Activated T-helper 9 cell treated with anti-CD3 and anti-CD28 coated beads, Interleukin-2, amount 50 U/mL, for 16 hours (primary cell): ENCODE measurements at regions not wholly inside any gene's neighbourhood (a gene's known extent, or its start where the extent isn't known, plus 50 kb on each side); places are given as distances from the start of the nearest gene placed in this dataset.

Experiments
- DNase-seq: peaks from one replicate; pipeline ENCODE4 v3.0.0-alpha.2; 2020; ENCODE audit warnings: low read depth

- DNase-seq: no peak
Observed at GRCh38 chr11:15621565-15621964, 506.8 kb downstream of the INSC start.

- no peak for DNase-seq
Observed at GRCh38 chr11:15622231-15622890, 507.6 kb downstream of the INSC start.

- no peak for DNase-seq
Observed at GRCh38 chr11:15624701-15625100, 510.0 kb downstream of the INSC start.

GRCh38 chr11:15625691-15626090 lies 511.0 kb downstream of the INSC start:
- DNase-seq: no peak

GRCh38 chr11:15627560-15627959 lies 512.8 kb downstream of the INSC start:
- no peak for DNase-seq

DNA sequence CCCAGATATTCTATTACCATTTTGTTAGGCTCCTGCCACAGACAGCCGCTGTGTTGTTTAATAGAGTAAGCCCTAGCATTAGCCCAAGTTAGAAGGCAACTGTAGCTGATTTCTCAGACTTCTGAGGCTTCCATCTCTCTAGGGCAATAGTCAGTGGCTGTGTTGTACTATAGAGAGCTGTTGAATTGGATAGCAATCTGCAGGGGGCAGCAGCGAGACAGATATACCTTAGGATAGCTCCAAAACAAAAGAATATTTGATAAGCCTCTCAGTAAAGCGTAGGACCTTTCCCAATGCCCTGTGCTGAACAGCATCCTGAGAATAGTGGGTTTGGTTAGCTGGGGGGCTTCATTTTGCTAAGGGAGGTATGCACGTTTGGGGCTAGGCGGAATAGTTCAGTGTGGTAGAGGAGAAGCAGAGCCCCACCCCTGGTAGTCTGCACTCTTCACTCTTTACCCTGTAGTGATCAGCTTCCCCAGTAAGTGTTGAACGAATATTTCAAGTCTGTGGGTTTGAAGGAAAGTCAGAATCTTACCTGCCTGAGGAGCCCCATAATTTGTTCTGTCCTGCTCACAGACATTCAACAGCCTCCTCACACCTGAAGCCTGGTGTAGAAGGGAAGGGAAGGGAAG lies 515.1 kb downstream of the INSC start:
- no peak for DNase-seq

GRCh38 chr11:15630896-15631295 lies 516.2 kb downstream of the INSC start:
- no peak for DNase-seq

DNA sequence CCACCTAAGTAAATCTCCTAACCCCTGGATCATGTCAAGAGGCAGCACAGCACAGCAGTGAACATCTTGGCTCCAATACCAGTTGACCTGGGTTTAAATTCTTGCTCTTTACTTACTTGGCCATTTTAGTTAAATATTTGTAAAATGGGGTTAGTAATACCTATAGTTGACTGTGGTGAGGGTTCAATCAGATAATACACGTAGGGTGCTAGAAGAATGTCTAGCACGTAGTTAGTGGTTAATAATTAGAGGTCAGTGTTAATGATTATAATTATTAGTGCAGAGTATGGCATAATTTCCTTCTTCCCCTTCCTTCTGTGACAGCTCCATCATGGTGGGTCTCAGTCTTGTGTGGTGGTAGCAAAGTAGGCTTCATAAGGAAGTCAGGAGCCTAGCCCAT lies 520.8 kb downstream of the INSC start:
- no peak for DNase-seq

- no peak for DNase-seq
Observed at GRCh38 chr11:15636521-15637089, 521.9 kb downstream of the INSC start.

DNA sequence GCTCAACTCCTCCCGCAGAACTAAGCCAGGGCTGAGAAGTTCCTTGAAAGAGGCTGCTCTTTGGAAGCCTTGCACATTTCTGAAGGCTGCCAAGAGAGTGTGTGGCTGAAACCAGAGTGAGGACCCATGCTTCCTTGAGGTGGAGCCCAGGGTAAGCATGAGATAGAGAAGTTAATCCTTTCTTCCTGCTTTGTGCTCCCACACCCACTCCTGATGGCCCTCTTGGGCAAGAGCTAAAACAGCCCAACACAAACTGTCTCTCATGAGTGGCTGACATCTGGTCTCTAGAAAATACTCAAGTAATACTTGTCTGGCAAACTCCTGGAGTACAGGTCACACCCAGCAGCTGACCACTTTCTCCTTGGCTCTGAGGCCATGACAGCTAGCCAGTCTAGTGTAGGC lies 523.7 kb downstream of the INSC start:
- DNase-seq: no peak

- no peak for DNase-seq
Observed at GRCh38 chr11:15640318-15640717, 525.6 kb downstream of the INSC start.

DNA sequence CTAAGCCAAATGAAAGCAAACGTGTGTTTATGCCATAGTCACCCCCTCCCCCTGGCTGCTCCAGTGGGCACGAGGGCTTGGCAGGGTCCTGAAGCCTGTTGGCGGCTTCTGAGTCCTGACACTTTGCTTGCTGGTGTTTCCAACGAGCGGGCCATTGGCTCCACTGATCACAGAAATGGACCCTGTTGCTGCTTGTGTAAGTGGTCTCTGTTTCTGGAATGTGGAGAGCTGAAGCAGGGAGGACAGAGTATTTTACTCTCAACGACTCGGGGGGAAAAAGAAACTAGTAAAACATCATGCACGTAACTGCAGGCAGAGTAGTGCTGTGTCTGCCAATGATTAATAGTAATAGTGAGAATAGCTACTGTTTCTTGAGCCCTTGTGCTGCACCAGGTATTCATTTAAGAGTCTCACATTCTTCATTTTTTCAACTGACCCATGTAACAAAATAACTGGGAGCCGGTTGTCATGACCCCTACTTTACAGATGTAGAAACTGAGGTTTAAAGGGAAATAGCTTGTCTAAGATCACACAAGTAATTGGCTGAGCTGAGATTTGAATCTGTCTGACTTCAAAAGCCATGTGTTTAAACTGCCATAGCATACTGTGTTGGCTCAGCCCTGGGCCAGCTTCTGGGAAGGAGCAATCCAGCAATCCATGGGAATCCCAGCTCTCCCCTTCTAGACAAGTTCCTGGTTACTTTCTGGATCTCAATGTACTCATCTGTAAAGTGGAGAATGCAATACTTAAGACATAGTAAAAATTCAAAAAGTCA lies 526.7 kb downstream of the INSC start:
- DNase-seq: no peak

- no peak for DNase-seq
Observed at GRCh38 chr11:15645201-15645600, 530.5 kb downstream of the INSC start.

- DNase-seq: no peak
Observed at GRCh38 chr11:15649371-15650104, 534.8 kb downstream of the INSC start.

DNA sequence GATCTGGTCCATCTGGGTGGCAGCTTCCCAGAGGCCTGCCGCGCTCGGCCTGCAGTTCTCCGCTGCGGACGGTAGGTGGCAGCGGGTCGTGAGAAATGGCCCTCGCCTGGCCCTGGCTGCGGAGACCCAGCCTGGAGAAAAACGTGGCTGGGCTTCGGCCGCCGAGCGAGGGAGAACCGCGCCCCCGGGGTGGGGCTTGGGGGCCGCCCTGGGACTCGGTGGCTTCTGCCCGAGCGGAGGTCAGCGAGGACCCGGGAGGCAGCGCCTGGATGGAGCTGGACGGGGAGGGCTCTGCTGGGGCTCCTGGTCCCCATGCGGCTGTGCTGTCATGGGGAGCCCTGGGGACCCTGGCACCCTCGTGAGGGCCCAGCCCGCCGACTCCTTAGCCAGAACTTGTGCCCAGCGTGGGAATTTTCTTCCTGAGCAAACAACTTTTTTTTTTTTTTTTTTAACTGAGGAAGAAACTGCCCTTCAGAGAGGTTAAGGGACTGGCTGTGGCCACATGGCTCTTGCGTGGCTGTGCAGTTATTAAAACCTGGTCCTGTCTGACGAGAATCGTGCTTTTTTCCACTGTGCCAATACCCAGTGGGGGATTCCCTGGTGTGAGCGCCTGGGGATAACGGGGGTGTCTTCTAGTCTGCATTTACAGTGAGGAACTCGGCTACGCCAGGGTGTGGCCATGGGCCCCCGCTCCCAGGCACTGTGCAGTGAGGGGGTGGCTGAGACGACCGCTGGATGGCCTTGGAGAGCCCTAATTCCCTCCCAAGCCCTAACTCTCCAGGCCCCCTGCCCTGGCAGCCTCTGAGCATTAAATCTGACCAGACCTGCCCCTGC lies 535.6 kb downstream of the INSC start:
- peak; percentile 43 for DNase-seq

DNA sequence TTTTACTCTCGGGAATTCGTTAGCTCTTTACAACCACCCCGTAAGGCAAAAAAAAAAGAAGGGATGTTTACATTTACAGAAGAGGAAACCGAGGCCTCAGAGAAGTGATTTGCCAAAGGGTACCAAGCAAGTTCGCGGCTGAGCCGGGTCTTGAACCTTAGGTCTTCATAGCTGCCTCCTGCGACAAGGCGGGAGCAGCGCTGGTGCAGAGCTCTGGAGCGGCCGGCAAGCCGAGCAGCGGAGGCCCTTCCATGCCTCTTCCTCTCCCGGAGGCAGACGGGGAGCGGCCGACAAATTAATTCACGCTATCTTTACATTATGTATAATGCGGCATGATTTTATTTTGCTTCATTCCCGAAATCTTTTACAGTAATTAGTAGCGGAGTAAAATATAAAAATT lies 536.3 kb downstream of the INSC start:
- DNase-seq: no peak

DNA sequence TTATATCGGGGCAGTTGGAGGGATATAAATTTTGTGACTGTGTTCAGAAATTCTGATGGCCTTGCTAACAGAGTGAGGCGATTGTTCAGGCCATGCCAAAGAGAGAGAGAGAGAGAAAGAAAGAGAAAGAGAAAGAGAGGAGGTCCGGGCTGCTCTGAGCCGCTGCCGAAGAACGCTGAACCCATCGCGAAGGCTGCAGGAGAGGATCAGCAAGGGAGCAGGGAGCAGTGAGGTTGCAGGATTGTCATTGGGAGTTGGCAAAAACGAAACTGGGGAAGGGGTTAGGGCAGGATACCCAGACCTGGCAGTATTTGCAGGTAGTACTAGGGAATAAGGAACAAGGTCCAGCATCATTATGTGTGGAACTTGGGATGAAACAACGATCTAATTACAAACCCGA lies 537.1 kb downstream of the INSC start:
- no peak for DNase-seq

DNA sequence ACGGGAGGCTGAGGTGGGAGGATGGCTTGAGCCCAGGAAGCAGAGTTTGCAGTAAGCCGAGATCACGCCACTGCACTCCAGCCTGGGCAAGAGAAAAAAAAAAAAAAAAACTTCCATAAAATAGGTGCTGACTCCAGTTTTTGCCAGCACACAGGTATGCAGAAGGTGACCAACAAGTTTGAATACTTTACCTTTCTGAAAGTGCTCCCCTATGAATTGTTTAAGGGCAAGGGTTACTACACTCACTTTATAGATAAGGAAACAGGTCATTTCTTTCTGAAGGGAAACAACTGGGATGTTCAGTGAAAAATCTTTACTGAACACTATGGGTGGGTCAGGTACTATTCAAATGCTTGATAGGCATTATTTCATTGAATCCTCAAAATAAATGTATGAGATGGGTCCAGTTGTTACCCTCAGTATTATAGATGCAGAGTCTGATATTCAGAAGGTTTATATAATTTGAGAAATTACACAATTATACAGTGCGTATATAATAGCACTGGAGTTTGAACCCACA lies 538.5 kb downstream of the INSC start:
- no peak for DNase-seq

- no peak for DNase-seq
Observed at GRCh38 chr11:15654451-15654850, 539.7 kb downstream of the INSC start.

- no peak for DNase-seq
Observed at GRCh38 chr11:15655552-15655951, 540.8 kb downstream of the INSC start.

DNA sequence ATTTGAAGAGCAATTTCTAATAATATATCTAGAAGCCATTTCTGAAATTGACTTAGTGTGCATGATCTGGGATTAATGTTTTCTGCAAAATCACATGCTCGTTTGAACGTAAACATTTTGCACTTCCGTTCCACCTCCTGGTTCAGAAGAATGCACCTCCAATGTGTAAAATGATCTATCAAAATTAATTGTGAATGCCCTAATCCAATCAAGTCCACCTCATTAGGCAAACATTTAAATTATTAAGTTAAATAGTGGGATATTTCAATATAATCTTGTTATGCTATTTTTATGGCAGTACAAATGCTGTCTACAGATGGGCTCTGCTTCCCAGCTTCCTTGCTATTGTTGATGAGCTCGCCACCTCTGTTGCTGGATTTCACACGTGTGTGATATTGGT lies 542.5 kb downstream of the INSC start:
- DNase-seq: no peak
